BLaER1 treated with 17β-estradiol and CSF1 and Interleukin-3, amounts not matched to agents 10 nM and 100 nM (cell line): ENCODE measurements at regions not wholly inside any gene's neighbourhood (a gene's known extent, or its start where the extent isn't known, plus 50 kb on each side); places are given as distances from the start of the nearest gene placed in this dataset.
A peak's percentile ranks its signal among the peaks of the same experiment; 100 is the strongest.

ENCODE experiments used
- H3K27ac ChIP-seq, 11 experiments: shearing (Covaris generic); formaldehyde crosslinking; 2 replicates each; pipeline ENCODE4 v1.8.1; 2022
- H3K27me3 ChIP-seq, 11 experiments: shearing (Covaris generic); formaldehyde crosslinking; 2 replicates each; pipeline ENCODE4 v1.8.1; 2022
- H3K36me3 ChIP-seq, 11 experiments: shearing (Covaris generic); formaldehyde crosslinking; 2 replicates each; pipeline ENCODE4 v1.8.1; 2022
- H3K4me1 ChIP-seq, 10 experiments: shearing (Covaris generic); formaldehyde crosslinking; 2 replicates each; pipeline ENCODE4 v1.8.1; 2022
- H3K4me2 ChIP-seq, 11 experiments: shearing (Covaris generic); formaldehyde crosslinking; 2 replicates each; pipeline ENCODE4 v1.8.1; 2022
- H3K4me3 ChIP-seq, 10 experiments: shearing (Covaris generic); formaldehyde crosslinking; 2 replicates each; pipeline ENCODE4 v1.8.1; 2022
- H3K9ac ChIP-seq, 11 experiments: shearing (Covaris generic); formaldehyde crosslinking; 2 replicates each; pipeline ENCODE4 v1.8.1; 2022
- H3K9me3 ChIP-seq, 11 experiments: shearing (Covaris generic); formaldehyde crosslinking; replicated peaks in 1 of 11; 2 replicates each; pipeline ENCODE4 v1.8.1; 2022
- H4K20me1 ChIP-seq, 11 experiments: shearing (Covaris generic); formaldehyde crosslinking; 2 replicates each; pipeline ENCODE4 v1.8.1; 2022
- Cebpa-rat ChIP-seq, 11 experiments: shearing (Covaris generic); IDR thresholded peaks; 2 replicates each; pipeline ENCODE4 v1.8.1; 2022

DNA sequence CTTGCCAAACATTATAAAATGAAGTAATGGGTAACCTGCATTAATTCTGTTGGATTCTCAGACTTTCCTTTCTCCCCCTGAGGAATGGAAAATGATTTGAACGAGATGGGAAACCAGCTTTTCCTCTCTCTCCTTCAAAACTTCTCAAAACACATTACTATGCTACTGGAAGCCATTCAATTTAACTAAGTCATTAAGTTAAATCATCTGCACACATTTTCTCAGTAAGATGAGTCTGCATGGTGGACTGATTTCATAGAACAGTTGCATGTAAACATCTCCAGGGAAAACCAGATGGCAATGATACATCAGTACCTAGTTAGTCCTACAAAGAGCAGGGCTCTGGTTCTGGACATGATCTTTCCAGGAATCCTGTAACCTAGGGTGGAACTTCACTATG is 59.9 kb downstream of the BMP4 start:
- Histone ChIP-seq H3K4me2 (no peak overlapping the region), H4K20me1 (no peaks in the 10 kb centered on the region), H3K9me3 (no peaks in the 10 kb centered on the region), H3K9ac (no peak overlapping the region), H3K4me3 (no peak overlapping the region), H3K36me3 (no peaks in the 10 kb centered on the region), H3K27me3 (peaks cover 0 to 5% (median 0%) of the 10 kb centered on the region in 11 experiments; a peak in 1 of 22 replicates), H3K27ac (no peak overlapping the region), H3K4me1 (peaks cover 11 to 21% (median 18%) of the 10 kb centered on the region in 10 experiments)
- TF ChIP-seq Cebpa-rat (IDR thresholded peaks at IDR 0.05) = no peak

DNA sequence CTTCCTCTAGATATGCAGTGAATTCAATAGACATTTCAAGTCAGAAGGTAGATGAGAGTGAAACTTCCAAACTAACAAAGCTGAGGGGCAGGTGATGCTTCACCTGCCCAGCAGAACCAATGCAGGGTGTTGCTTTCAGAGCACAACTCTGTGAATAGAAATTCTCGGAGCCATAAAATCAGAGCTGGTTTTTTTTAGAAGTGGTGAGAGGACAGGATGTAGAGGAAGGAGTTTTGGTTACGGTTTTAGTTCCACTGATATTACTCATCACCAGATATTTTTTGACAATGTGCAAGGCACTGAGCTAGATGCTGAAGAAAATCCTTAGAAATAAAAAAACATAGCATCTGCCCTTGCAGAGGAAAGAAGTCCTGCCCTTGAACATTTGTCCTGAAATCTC is 62.2 kb downstream of the BMP4 start:
- Histone ChIP-seq H4K20me1 (no peaks in the 10 kb centered on the region), H3K27me3 (peaks cover 0 to 5% (median 0%) of the 10 kb centered on the region in 11 experiments; a peak in 1 of 22 replicates), H3K4me1 (peaks cover 11 to 21% (median 18%) of the 10 kb centered on the region in 10 experiments), H3K9me3 (no peaks in the 10 kb centered on the region), H3K4me2 (peak overlapping the region; percentile 46 to 74 (median 65); a peak in 21 of 22 replicates), H3K9ac (no peak overlapping the region), H3K36me3 (no peaks in the 10 kb centered on the region), H3K27ac (no peak overlapping the region), H3K4me3 (no peak overlapping the region)
- no peak for TF ChIP-seq Cebpa-rat (IDR thresholded peaks at IDR 0.05)

DNA sequence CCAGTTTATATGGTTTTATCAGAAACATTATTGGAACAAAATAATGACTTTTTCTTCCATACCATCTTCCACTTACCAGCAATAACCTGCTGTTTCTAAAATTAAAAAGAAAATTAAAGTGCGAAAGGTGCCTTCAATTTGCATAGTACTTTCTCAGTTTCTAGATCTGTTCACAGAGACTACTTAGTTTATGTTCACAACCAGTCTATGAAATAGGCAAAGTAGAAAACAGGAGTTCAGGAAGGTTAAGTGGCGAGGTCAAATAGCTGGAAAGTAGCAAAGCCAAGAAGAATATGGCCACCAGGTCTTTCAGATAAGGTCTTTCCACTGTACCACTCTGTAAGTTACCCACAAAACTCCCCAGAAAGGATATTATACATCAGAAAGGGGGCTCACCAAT is 63.3 kb downstream of the BMP4 start:
- no peak overlapping the region for H3K27ac ChIP-seq
- H3K36me3 ChIP-seq = no peaks in the 10 kb centered on the region
- H3K4me3 ChIP-seq = no peak overlapping the region
- peak overlapping the region in 9 of 11 experiments; percentile 48 to 74 (median 65); a peak in 12 of 22 replicates for H3K4me2 ChIP-seq
- no peaks in the 10 kb centered on the region for H4K20me1 ChIP-seq
- peaks cover 0 to 5% (median 0%) of the 10 kb centered on the region in 11 experiments; a peak in 1 of 22 replicates for H3K27me3 ChIP-seq
- H3K9ac ChIP-seq = no peak overlapping the region
- no peaks in the 10 kb centered on the region for H3K9me3 ChIP-seq
- no peak for TF ChIP-seq Cebpa-rat (IDR thresholded peaks at IDR 0.05)
- H3K4me1 ChIP-seq = peaks cover 11 to 21% (median 18%) of the 10 kb centered on the region in 10 experiments

DNA sequence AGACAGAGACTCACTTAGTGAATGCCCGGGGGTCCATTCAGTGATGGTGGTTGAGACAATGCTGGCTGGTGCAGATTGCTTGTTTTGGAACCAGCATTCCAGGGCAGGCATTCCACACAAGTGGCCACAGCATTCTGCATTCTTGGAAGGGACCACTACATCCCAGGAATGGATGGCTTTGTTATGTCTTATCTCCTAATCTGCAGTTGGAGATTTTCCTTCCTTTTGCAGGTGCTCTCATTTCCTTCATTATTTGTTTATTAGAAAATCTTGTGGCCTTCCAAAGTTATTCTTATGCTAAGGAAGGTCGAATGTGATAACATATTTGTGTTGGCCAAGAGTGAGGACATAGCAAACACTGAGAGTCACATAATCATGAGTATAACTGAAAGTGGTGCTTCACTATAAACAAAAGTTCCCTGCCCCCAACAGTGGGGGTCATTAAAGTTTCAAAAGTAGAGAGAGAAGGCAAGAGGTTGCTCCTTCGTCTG is 66.0 kb downstream of the BMP4 start:
- H3K27me3 ChIP-seq = peaks cover 0 to 5% (median 0%) of the 10 kb centered on the region in 11 experiments; a peak in 1 of 22 replicates
- no peak overlapping the region for H3K4me3 ChIP-seq
- no peak overlapping the region for H3K9ac ChIP-seq
- H4K20me1 ChIP-seq = no peaks in the 10 kb centered on the region
- no peaks in the 10 kb centered on the region for H3K9me3 ChIP-seq
- no peaks in the 10 kb centered on the region for H3K36me3 ChIP-seq
- peaks cover 11 to 20% (median 18%) of the 10 kb centered on the region in 10 experiments for H3K4me1 ChIP-seq
- H3K4me2 ChIP-seq = no peak overlapping the region
- no peak for TF ChIP-seq Cebpa-rat (IDR thresholded peaks at IDR 0.05)
- H3K27ac ChIP-seq = no peak overlapping the region

DNA sequence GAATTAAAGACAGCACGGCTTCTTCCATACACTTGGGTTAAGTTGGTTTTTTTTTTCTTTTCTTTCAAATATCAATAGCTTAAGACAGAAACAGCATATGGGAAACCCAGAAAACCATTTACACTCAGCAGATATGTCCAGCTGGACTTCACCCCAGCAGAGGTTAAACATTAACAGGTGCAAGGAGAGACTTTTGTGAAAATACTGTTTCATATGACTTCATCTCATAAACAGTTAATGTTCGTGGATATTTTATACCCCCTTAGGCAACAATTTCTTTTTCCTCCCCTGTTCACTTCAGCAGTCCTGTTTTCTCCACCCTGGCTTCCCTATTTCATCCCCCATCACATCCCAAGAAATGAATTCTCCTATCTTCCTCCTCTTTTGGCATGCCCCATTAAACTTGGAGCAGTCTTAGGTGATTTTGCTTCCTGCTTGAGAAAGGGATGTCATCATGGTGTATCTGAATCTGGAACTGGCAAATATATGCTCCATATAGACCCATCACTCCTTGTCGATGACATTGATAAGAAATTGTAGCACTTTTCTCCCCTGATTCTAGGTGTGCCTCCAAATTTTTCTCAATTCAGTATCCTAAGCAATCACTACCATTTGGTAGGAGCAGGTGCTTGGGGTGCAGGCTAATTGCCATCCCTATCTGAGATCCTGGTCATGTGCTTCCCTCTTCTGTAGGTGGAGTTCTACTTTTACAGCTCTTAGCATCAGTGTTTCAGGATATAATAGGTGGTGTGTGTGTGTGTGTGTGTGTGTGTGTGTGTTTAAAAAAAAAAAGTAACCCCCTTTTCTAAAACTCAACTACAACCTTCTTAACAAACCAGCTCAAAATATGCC is 67.9 kb downstream of the BMP4 start:
- no peak overlapping the region for H3K4me3 ChIP-seq
- H3K27me3 ChIP-seq = peaks cover 0 to 5% (median 0%) of the 10 kb centered on the region in 11 experiments; a peak in 1 of 22 replicates
- no peak overlapping the region for H3K4me2 ChIP-seq
- no peak overlapping the region for H3K9ac ChIP-seq
- no peak for TF ChIP-seq Cebpa-rat (IDR thresholded peaks at IDR 0.05)
- H3K9me3 ChIP-seq = no peaks in the 10 kb centered on the region
- no peaks in the 10 kb centered on the region for H3K36me3 ChIP-seq
- H3K4me1 ChIP-seq = peaks cover under 1 to 4% (median 2%) of the 10 kb centered on the region in 10 experiments; a peak in 19 of 20 replicates
- H4K20me1 ChIP-seq = no peaks in the 10 kb centered on the region
- H3K27ac ChIP-seq = no peak overlapping the region

DNA sequence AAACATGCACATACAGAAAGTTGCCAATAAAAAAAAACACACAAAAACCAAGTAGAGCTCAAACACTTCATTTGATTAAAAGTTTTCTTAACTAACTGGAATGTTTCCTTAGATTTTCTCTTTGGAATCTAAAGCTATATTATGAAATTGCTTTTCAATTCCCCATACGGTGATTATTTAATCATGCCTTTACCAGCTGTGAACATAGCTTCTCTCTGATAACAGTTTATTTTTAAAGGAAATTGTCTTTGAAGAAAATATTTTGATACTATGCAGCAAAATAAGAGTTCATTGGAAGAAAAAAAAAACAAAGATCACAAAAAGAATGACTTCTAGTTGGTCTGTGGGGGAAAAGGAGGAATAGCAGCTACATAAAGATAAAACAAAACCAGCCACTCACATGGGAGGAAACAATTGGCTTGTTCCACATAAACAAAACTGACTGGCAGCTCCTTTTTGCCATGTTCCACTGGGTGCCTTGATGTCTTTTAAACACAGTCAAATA is 71.4 kb downstream of the BMP4 start:
- Histone ChIP-seq H3K4me3 (no peak overlapping the region), H3K27me3 (no peaks in the 10 kb centered on the region), H3K36me3 (no peaks in the 10 kb centered on the region), H3K4me2 (no peak overlapping the region), H3K4me1 (no peaks in the 10 kb centered on the region), H3K27ac (no peak overlapping the region), H4K20me1 (no peaks in the 10 kb centered on the region), H3K9ac (no peak overlapping the region), H3K9me3 (no peaks in the 10 kb centered on the region)
- no peak for TF ChIP-seq Cebpa-rat (IDR thresholded peaks at IDR 0.05)

DNA sequence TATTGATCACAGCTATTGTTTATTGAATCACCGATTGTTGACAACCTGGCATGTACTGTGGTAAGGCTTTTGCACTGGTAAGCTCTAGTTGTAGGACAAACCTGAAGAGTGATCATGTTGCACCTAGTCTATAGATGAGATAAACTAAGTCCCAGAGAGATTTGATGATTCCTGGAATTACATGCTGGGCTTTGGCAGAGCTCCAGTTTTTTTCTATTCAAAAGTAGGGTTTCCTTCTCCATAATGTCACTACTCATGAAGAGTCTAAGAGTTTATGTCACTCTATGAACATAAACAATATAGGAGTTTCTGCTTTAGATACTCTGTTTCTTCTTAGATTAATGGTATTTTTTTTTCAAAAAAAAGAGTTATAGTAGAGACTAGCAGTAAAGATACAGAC is 72.0 kb downstream of the BMP4 start:
- Histone ChIP-seq H3K9ac (no peak overlapping the region), H4K20me1 (no peaks in the 10 kb centered on the region), H3K4me3 (no peak overlapping the region), H3K4me2 (no peak overlapping the region), H3K36me3 (no peaks in the 10 kb centered on the region), H3K9me3 (no peaks in the 10 kb centered on the region), H3K27me3 (no peaks in the 10 kb centered on the region), H3K4me1 (no peaks in the 10 kb centered on the region), H3K27ac (no peak overlapping the region)
- no peak for TF ChIP-seq Cebpa-rat (IDR thresholded peaks at IDR 0.05)

DNA sequence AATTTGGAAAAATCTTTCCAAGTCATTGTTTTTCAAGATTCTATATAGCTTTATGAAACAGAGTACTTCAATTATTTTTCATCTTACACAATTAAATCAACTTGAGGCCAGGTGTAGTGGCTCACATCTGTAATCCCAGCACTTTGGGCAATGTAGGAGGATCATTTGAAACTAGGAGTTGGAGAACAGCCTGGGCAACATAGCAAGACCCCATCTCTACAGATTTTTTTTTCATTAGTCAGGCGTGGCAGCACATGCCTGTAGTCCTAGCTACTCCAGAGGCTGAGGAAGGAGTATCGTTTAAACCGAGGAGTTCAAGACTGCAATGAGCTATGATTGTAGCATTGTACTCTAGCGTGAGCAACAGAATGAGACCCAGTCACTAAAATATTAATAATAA is 72.9 kb downstream of the BMP4 start:
- H3K36me3 ChIP-seq = no peaks in the 10 kb centered on the region
- no peak for TF ChIP-seq Cebpa-rat (IDR thresholded peaks at IDR 0.05)
- H3K27ac ChIP-seq = no peak overlapping the region
- no peak overlapping the region for H3K4me2 ChIP-seq
- no peaks in the 10 kb centered on the region for H3K9me3 ChIP-seq
- H3K27me3 ChIP-seq = no peaks in the 10 kb centered on the region
- no peak overlapping the region for H3K9ac ChIP-seq
- no peak overlapping the region for H3K4me3 ChIP-seq
- no peaks in the 10 kb centered on the region for H4K20me1 ChIP-seq
- no peaks in the 10 kb centered on the region for H3K4me1 ChIP-seq

DNA sequence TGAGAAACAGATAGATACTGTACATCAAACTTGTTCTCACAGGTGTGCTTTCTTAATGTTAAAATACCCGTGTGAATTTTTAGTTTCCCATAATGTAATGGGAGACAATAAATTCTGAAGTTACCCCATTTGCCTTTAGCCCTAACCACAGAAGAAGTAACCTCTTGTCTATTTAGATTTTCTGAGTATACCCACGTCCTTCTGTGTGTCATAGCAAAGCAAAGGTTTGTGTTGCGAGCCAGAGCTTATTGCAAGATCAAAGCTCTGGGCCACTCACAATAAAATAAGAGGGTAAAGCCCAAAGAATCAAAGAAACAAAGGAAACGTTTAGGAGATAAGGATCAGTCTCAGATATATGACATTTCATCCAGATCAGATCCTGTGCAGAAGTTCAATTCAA is 73.9 kb downstream of the BMP4 start:
- Histone ChIP-seq H3K4me1 (no peaks in the 10 kb centered on the region), H3K4me2 (no peak overlapping the region), H3K27ac (no peak overlapping the region), H3K9ac (no peak overlapping the region), H3K27me3 (no peaks in the 10 kb centered on the region), H3K36me3 (no peaks in the 10 kb centered on the region), H4K20me1 (no peaks in the 10 kb centered on the region), H3K4me3 (no peak overlapping the region), H3K9me3 (no peaks in the 10 kb centered on the region)
- TF ChIP-seq Cebpa-rat (IDR thresholded peaks at IDR 0.05) = no peak
